ENCODE measurements at regions not wholly inside any gene's neighbourhood (a gene's known extent, or its start where the extent isn't known, plus 50 kb on each side); places are given as distances from the start of the nearest gene placed in this dataset.
"Not testable (repeated sequence)": the region's sequence is repeated elsewhere in the genome, so short reads cannot be mapped to it uniquely, and the experiment has no call there.

DNA sequence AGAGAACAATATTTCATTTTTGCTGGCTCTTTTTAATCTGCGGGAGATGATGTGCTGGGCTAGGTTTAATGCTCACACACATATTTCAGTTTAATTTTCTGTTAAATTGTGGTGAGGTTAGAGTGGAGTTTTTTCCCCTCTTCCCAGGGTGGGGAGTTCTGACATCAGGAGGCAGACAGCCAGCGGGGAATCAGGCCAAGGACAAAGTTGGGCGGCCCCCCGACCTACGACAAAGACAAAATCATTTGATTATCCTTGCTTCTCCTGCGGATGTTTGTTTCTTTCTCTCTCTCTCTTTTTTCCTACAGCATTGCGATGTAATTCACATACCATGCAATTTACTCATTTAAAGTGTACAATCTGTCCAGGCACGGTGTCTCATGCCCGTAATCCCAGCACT, 295.9 kb downstream of the NPIPA7 start:
- TF ChIP-seq, protein P1, sequence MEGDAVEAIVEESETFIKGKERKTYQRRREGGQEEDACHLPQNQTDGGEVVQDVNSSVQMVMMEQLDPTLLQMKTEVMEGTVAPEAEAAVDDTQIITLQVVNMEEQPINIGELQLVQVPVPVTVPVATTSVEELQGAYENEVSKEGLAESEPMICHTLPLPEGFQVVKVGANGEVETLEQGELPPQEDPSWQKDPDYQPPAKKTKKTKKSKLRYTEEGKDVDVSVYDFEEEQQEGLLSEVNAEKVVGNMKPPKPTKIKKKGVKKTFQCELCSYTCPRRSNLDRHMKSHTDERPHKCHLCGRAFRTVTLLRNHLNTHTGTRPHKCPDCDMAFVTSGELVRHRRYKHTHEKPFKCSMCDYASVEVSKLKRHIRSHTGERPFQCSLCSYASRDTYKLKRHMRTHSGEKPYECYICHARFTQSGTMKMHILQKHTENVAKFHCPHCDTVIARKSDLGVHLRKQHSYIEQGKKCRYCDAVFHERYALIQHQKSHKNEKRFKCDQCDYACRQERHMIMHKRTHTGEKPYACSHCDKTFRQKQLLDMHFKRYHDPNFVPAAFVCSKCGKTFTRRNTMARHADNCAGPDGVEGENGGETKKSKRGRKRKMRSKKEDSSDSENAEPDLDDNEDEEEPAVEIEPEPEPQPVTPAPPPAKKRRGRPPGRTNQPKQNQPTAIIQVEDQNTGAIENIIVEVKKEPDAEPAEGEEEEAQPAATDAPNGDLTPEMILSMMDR (IDR thresholded peaks at IDR 0.05; ENCODE audit: low read depth, low read length, poor library complexity, severe bottlenecking) = not testable (repeated sequence)
- not testable (repeated sequence) for TF ChIP-seq EZH2phosphoT487 (IDR thresholded peaks at IDR 0.05; ENCODE audit: borderline replicate concordance, low read length)

All from DOHH2 (cell line).